ENCODE measurements at regions not wholly inside any gene's neighbourhood (a gene's known extent, or its start where the extent isn't known, plus 50 kb on each side); places are given as distances from the start of the nearest gene placed in this dataset.
A peak's percentile ranks its signal among the peaks of the same experiment; 100 is the strongest.

- intact Hi-C loops (cut with DNase I) = no loop called here
- DNase-seq (ENCODE audit: missing footprints) = no peak
- no peak for ATAC-seq
These were observed 591.0 kb downstream of the PTPRU start for GRCh38 chr1:29827237-29827750.

DNA sequence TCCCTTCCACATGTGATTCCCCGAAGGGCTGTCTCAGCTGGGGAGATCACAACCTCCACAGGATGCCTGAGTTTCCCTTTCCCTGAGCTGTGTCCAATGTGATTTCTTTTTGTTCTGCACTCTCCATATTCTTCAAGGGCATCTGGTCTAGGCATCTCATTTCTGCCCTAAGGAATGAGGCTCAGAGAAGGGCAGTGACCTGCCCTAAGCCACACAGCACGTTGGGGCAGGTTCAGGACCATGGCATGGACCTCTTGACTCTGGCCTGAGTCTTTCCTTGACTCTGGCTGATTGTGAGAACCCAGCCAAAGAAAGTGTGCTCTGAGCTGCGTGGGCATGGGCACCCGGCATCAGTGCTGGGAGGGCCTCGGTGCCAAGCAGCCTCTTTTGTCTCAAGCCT, 590.3 kb downstream of the PTPRU start:
- intact Hi-C loops (cut with DNase I) = no loop called here

DNA sequence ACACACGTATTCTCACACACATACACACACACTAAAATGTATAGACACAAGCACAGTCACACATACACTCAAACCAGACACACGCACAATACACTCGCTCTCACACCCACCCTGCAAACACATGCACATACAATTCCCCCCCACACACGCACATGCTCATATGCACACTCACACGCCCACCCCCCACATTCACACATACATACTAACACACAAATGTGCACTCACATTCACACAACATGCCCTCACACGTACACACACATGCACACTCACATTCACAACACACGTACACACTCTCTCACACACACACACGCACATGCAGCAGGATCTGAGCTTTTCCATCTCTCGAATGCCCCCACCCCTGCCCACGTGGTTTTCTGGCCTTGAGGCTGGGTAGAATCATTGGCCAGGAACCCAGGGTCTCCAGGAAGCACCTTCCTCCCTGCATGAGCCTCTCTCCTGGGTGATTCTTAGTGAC, 589.7 kb downstream of the PTPRU start:
- intact Hi-C loops (cut with DNase I) = no loop called here
- no peak for DNase-seq (ENCODE audit: missing footprints)
- no peak for ATAC-seq

More for the DNA sequence above, 590.3 kb downstream of the PTPRU start:
- ATAC-seq (no peak), DNase-seq (ENCODE audit: missing footprints) (no peak)

GRCh38 chr1:29825274-29825940, 589.1 kb downstream of the PTPRU start:
- DNase-seq (ENCODE audit: missing footprints) = no peak
- no peak for ATAC-seq
- intact Hi-C loops (cut with DNase I) = no loop called here

- intact Hi-C loops (cut with DNase I) = no loop called here
- no peak for DNase-seq (ENCODE audit: missing footprints)
- ATAC-seq = no peak
These were observed 588.4 kb downstream of the PTPRU start for GRCh38 chr1:29824511-29825273.

DNA sequence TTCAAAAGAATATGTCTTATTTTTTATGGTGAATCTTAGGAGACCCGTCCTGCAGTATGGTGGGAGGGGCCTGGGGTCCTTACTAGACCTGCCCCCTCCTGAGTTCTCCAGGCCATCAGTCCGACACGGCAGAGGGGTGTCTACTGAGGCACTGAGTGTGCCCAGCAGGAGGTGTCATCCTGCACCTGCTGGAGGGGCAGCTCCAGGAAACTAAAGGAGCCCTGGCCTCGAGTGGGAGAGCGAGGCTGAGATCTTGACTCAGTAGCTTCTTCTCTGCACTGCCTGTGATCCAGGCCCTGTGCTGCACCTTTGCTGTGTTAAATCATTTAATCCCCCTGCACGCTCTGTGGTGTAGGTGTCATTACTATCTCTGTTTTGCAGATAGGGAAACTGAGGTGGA, 587.7 kb downstream of the PTPRU start:
- no peak for ATAC-seq
- intact Hi-C loops (cut with DNase I) = no loop called here
- DNase-seq (ENCODE audit: missing footprints) = no peak

DNA sequence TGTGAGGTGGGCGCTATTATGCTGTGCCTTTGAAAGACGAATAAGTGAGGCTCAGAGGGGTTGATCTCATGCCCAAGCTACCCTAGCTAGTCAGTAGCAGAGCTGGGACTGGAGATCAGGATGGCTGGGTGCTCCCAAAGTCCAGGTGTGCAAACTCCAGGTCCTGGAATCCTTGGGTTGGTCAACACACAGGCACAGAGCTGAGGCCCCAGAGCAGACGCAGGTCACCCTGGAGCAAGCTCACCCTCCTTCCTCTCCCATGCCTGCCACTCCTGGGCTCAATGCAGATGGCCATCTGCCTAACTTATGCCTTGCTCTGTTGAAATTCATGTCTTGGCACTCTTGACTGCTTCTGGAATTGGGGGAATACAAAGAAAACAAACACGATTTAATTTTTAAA, 587.2 kb downstream of the PTPRU start:
- ATAC-seq = no peak
- no peak for DNase-seq (ENCODE audit: missing footprints)
- intact Hi-C loops (cut with DNase I) = no loop called here

GRCh38 chr1:29821605-29822004, 585.3 kb downstream of the PTPRU start:
- DNase-seq (ENCODE audit: missing footprints) = no peak
- no peak for ATAC-seq
- intact Hi-C loops (cut with DNase I) = no loop called here

- ATAC-seq (no peak), DNase-seq (ENCODE audit: missing footprints) (no peak)
- intact Hi-C loops (cut with DNase I) = no loop called here
These were observed 584.1 kb downstream of the PTPRU start for GRCh38 chr1:29820401-29820800.

GRCh38 chr1:29812408-29813135, 576.2 kb downstream of the PTPRU start:
- intact Hi-C loops (cut with DNase I) = no loop called here
- no peak for DNase-seq (ENCODE audit: missing footprints)
- ATAC-seq = no peak

- DNase-seq (ENCODE audit: missing footprints) = no peak
- intact Hi-C loops (cut with DNase I) = no loop called here
These were observed 575.5 kb downstream of the PTPRU start for GRCh38 chr1:29811727-29812407.

DNA sequence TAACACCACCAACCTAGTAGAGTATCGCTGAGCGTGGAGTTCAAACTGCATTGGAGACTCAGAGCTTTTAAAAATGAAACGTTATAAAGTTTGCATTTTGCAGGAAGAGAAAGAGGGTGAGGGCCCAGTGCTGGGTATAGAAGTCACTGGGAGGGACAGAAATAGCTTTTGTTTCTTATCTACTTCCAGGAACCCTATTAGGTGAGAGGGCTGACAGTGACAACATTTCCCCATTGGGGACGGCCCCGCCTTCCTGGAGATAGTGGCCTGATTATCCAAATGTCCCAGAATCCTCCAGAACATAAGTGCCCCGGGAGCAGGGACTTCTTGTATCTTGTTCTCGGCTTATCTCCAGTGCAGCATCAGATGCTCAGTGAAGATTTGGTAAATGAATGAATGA, 574.9 kb downstream of the PTPRU start:
- DNase-seq (ENCODE audit: missing footprints) = no peak
- intact Hi-C loops (cut with DNase I) = no loop called here
- peak; percentile 57 for ATAC-seq

More at GRCh38 chr1:29811727-29812407, 575.5 kb downstream of the PTPRU start:
- no peak for ATAC-seq

DNA sequence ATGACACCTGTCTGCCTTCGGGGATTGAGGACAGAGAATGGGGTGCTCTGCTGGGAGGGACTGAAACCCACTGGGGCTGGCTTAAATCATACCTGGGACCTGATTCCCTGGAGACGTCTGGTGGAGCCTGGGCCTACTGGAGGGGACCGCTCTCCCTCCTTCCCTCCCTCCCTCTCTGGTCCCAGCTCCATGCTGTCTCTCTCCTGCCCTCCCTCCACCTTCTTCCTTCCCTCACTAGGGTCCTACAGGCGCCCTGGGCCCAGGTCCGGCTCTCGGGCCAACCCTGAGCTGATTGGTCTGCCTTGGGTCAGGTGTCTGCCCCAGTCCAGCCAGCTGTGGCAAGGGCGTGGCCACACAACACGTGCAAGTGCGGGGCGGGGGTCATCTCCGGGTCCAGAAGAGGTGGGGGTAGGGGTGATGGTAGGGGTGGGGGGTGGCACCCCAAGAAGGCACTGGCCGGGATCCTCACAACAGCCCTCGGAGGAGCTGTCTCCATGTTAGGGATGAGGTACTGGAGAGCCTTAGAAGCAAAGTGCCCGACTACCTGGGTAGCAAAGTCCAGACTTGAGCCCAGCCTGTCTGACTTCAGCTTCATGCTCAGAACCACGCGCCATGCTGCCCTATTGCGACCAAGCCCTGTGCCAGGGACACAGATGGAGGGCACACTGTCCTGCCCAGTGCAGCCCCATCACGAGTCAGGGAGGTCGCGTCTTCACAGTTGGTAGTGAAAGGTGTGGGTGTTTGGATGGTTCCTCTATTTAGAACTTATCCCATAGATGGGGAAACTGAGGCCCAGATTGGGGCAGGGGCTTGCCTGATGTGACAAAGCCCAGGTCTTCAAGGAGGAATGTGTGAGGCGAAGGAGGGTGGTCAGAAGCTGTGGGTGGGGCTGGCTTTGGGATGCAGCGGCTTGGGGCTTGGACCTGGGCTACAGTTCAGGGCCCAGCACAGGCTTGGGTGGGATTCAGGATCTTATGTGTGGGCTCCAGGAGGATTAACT, 574.1 kb downstream of the PTPRU start:
- no peak for ATAC-seq

GRCh38 chr1:29809446-29810120, 573.3 kb downstream of the PTPRU start:
- intact Hi-C loops (cut with DNase I) = no loop called here
- no peak for DNase-seq (ENCODE audit: missing footprints)
- no peak for ATAC-seq

More for the DNA sequence above, 574.1 kb downstream of the PTPRU start:
- intact Hi-C loops (cut with DNase I) = no loop called here
- DNase-seq (ENCODE audit: missing footprints) = no peak

- no peak for ATAC-seq
- intact Hi-C loops (cut with DNase I) = no loop called here
- DNase-seq (ENCODE audit: missing footprints) = no peak
These were observed 572.0 kb downstream of the PTPRU start for GRCh38 chr1:29808141-29808995.

GRCh38 chr1:29807689-29808088, 571.4 kb downstream of the PTPRU start:
- intact Hi-C loops (cut with DNase I) = no loop called here
- DNase-seq (ENCODE audit: missing footprints) = no peak
- ATAC-seq = no peak
